NT2/D1 (cell line): ENCODE measurements at regions not wholly inside any gene's neighbourhood (a gene's known extent, or its start where the extent isn't known, plus 50 kb on each side); places are given as distances from the start of the nearest gene placed in this dataset.

Experiments used
- DNase-seq: peaks from one replicate; pipeline ENCODE4 v3.0.0-alpha.2; 2011; ENCODE audit warnings: low read depth, low spot score
- H3K27me3 ChIP-seq: 2 replicates; pipeline ENCODE4 v1.6.0; 2011; ENCODE audit warnings: mild to moderate bottlenecking; ENCODE audit not compliant: insufficient read length, insufficient read depth
- H3K36me3 ChIP-seq: 2 replicates; pipeline ENCODE4 v1.6.1; 2011; ENCODE audit warnings: mild to moderate bottlenecking, low read length, mixed read lengths; ENCODE audit not compliant: insufficient read depth, insufficient read length
- H3K4me1 ChIP-seq: 2 replicates; pipeline ENCODE4 v1.5.1; 2011; ENCODE audit not compliant: insufficient read depth, insufficient read length
- H3K4me3 ChIP-seq: 2 replicates; pipeline ENCODE4 v1.5.1; 2011; ENCODE audit warnings: low read depth; ENCODE audit not compliant: insufficient read length
- H3K9ac ChIP-seq: 2 replicates; pipeline ENCODE4 v1.6.0; 2011; ENCODE audit warnings: low read depth; ENCODE audit not compliant: insufficient read length
- H3K9me3 ChIP-seq: 2 replicates; pipeline ENCODE4 v1.5.1; 2011; ENCODE audit warnings: mild to moderate bottlenecking, low read length; ENCODE audit not compliant: insufficient read depth
- SUZ12 ChIP-seq: IDR thresholded peaks from 2 replicates; pipeline ENCODE4 v1.6.1; 2011; ENCODE audit not compliant: insufficient read length, insufficient read depth; ENCODE audit errors: extremely low read depth
- YY1 ChIP-seq: IDR thresholded peaks from 2 replicates; pipeline ENCODE4 v1.6.1; 2011; ENCODE audit not compliant: insufficient read length, insufficient read depth
- ZNF274 ChIP-seq: IDR thresholded peaks from 2 replicates; pipeline ENCODE4 v1.6.1; 2011; ENCODE audit warnings: mild to moderate bottlenecking, low read depth, low read length

DNA sequence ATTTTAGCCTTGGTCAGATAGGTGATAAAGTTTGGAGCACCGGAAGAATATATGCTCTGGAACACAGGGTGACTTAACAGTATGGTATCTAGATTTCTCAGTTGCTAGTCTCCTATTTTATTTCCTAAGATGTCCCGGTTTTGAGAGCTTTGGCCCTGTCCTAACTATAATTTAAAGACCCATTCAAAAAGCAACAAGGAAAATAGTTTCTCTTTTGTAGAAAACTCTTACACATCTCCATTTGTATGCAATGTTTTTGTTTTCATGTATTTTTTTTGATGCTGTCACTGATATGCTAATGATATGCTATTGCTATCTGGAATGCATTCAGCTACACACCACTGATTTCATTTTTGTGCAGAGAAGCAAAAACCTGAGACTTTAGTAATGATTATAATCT lies 237.8 kb downstream of the GPD2 start:
- TF ChIP-seq ZNF274, result no peak
- no peak for TF ChIP-seq YY1
- TF ChIP-seq SUZ12, result no peak
- Histone ChIP-seq H3K9me3 (no peaks in the 10 kb centered on the region), H3K9ac (no peak overlapping the region), H3K36me3 (no peaks in the 10 kb centered on the region), H3K4me3 (no peak overlapping the region), H3K4me1 (no peaks in the 10 kb centered on the region), H3K27me3 (no peaks in the 10 kb centered on the region)
- no peak for DNase-seq

GRCh38 chr2:156675896-156676295 lies 239.7 kb downstream of the GPD2 start:
- Histone ChIP-seq H3K9ac (no peak overlapping the region), H3K36me3 (no peaks in the 10 kb centered on the region), H3K9me3 (no peaks in the 10 kb centered on the region), H3K27me3 (no peaks in the 10 kb centered on the region), H3K4me3 (no peak overlapping the region), H3K4me1 (no peaks in the 10 kb centered on the region)
- no peak for DNase-seq
- no peak for TF ChIP-seq YY1
- no peak for TF ChIP-seq SUZ12
- TF ChIP-seq ZNF274, result no peak

GRCh38 chr2:156679820-156680219 lies 243.6 kb downstream of the GPD2 start:
- H3K27me3 ChIP-seq, result no peaks in the 10 kb centered on the region
- H3K4me1 ChIP-seq, result no peaks in the 10 kb centered on the region
- H3K9ac ChIP-seq, result no peak overlapping the region
- H3K9me3 ChIP-seq, result no peaks in the 10 kb centered on the region
- H3K4me3 ChIP-seq, result no peak overlapping the region
- TF ChIP-seq YY1 (no peak), ZNF274 (no peak), SUZ12 (no peak)
- H3K36me3 ChIP-seq, result no peaks in the 10 kb centered on the region
- no peak for DNase-seq

GRCh38 chr2:156680266-156680665 lies 244.1 kb downstream of the GPD2 start:
- Histone ChIP-seq H3K27me3 (no peaks in the 10 kb centered on the region), H3K9ac (no peak overlapping the region), H3K36me3 (no peaks in the 10 kb centered on the region), H3K4me3 (no peak overlapping the region), H3K9me3 (no peaks in the 10 kb centered on the region), H3K4me1 (no peaks in the 10 kb centered on the region)
- no peak for TF ChIP-seq SUZ12
- no peak for TF ChIP-seq YY1
- no peak for DNase-seq

GRCh38 chr2:156687126-156687525 lies 250.9 kb downstream of the GPD2 start:
- TF ChIP-seq YY1, result no peak
- TF ChIP-seq ZNF274, result no peak
- no peak for TF ChIP-seq SUZ12
- no peaks in the 10 kb centered on the region for H3K4me1 ChIP-seq
- H3K4me3 ChIP-seq, result no peak overlapping the region
- DNase-seq, result no peak
- H3K36me3 ChIP-seq, result no peaks in the 10 kb centered on the region
- no peaks in the 10 kb centered on the region for H3K27me3 ChIP-seq
- H3K9me3 ChIP-seq, result no peaks in the 10 kb centered on the region
- no peak overlapping the region for H3K9ac ChIP-seq

DNA sequence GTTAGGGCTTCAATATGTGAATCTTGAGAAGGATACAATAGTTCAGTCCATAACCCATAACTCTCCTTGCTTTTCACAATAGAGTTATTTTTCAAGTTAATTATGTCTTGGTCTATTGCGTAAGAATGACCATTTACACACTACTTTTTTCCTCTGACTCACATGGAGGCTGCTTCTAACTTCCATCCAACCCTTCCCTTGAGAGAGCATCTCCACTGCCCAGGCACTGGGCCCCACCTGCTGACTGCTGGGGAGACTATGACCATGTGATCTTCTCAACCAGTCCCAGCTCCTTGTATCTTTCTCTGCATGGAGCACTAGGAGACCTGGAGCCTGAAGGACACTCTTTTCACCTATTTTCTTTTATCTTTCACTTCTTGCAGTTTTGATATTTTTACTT lies 251.5 kb downstream of the GPD2 start:
- Histone ChIP-seq H3K36me3 (no peaks in the 10 kb centered on the region), H3K9ac (no peak overlapping the region), H3K4me3 (no peak overlapping the region), H3K4me1 (no peaks in the 10 kb centered on the region), H3K9me3 (no peaks in the 10 kb centered on the region), H3K27me3 (no peaks in the 10 kb centered on the region)
- no peak for DNase-seq
- TF ChIP-seq YY1, result no peak
- TF ChIP-seq SUZ12, result no peak
- TF ChIP-seq ZNF274, result no peak

GRCh38 chr2:156689939-156690338 lies 253.8 kb downstream of the GPD2 start:
- H3K4me3 ChIP-seq, result no peak overlapping the region
- H3K9ac ChIP-seq, result no peak overlapping the region
- TF ChIP-seq YY1 (no peak), SUZ12 (no peak), ZNF274 (no peak)
- no peaks in the 10 kb centered on the region for H3K9me3 ChIP-seq
- no peaks in the 10 kb centered on the region for H3K4me1 ChIP-seq
- H3K36me3 ChIP-seq, result no peaks in the 10 kb centered on the region
- no peaks in the 10 kb centered on the region for H3K27me3 ChIP-seq
- no peak for DNase-seq

GRCh38 chr2:156691014-156691413 lies 254.8 kb downstream of the GPD2 start:
- TF ChIP-seq SUZ12 (no peak), ZNF274 (no peak), YY1 (no peak)

More at GRCh38 chr2:156691014-156691413, 254.8 kb downstream of the GPD2 start:
- H3K4me3 ChIP-seq, result no peak overlapping the region
- H3K9me3 ChIP-seq, result no peaks in the 10 kb centered on the region
- H3K4me1 ChIP-seq, result no peaks in the 10 kb centered on the region
- H3K36me3 ChIP-seq, result no peaks in the 10 kb centered on the region
- H3K27me3 ChIP-seq, result no peaks in the 10 kb centered on the region
- H3K9ac ChIP-seq, result no peak overlapping the region
- no peak for DNase-seq
